ENCODE measurements at regions not wholly inside any gene's neighbourhood (a gene's known extent, or its start where the extent isn't known, plus 50 kb on each side); places are given as distances from the start of the nearest gene placed in this dataset.

- Mint-ChIP-seq H3K36me3 (no peaks in the 10 kb centered on the region), H3K4me1 (no peaks in the 10 kb centered on the region), H3K27ac (no peak overlapping the region), H3K4me3 (no peak overlapping the region), H3K27me3 (no peaks in the 10 kb centered on the region), H3K9me3 (peaks cover 8% of the 10 kb centered on the region)
Observed at GRCh38 chr11:115691030-115691429, 186.8 kb upstream of the CADM1 start.

- Mint-ChIP-seq H3K4me3 (no peak overlapping the region), H3K36me3 (no peaks in the 10 kb centered on the region), H3K27ac (no peak overlapping the region), H3K4me1 (no peaks in the 10 kb centered on the region), H3K9me3 (peaks cover 11% of the 10 kb centered on the region), H3K27me3 (no peaks in the 10 kb centered on the region)
Observed at GRCh38 chr11:115687934-115688333, 183.7 kb upstream of the CADM1 start.

- peaks cover 16% of the 10 kb centered on the region for H3K9me3 Mint-ChIP-seq
- H3K4me1 Mint-ChIP-seq = no peaks in the 10 kb centered on the region
- peaks cover 2% of the 10 kb centered on the region for H3K27me3 Mint-ChIP-seq
- no peak overlapping the region for H3K4me3 Mint-ChIP-seq
- H3K36me3 Mint-ChIP-seq = no peaks in the 10 kb centered on the region
- no peak overlapping the region for H3K27ac Mint-ChIP-seq
Observed at GRCh38 chr11:115684699-115685098, 180.5 kb upstream of the CADM1 start.

- Mint-ChIP-seq H3K27ac (no peak overlapping the region), H3K4me1 (no peaks in the 10 kb centered on the region), H3K9me3 (peaks cover 16% of the 10 kb centered on the region), H3K27me3 (peaks cover 2% of the 10 kb centered on the region), H3K4me3 (no peak overlapping the region), H3K36me3 (no peaks in the 10 kb centered on the region)
Observed at GRCh38 chr11:115684135-115684534, 179.9 kb upstream of the CADM1 start.

- H3K9me3 Mint-ChIP-seq = peaks cover 16% of the 10 kb centered on the region
- H3K36me3 Mint-ChIP-seq = no peaks in the 10 kb centered on the region
- H3K4me3 Mint-ChIP-seq = no peak overlapping the region
- no peak overlapping the region for H3K27ac Mint-ChIP-seq
- peaks cover 2% of the 10 kb centered on the region for H3K27me3 Mint-ChIP-seq
- H3K4me1 Mint-ChIP-seq = no peaks in the 10 kb centered on the region
Observed at GRCh38 chr11:115682888-115683287, 178.7 kb upstream of the CADM1 start.

- no peaks in the 10 kb centered on the region for H3K4me1 Mint-ChIP-seq
- peaks cover 2% of the 10 kb centered on the region for H3K27me3 Mint-ChIP-seq
- no peak overlapping the region for H3K4me3 Mint-ChIP-seq
- H3K36me3 Mint-ChIP-seq = no peaks in the 10 kb centered on the region
- H3K9me3 Mint-ChIP-seq = peaks cover 16% of the 10 kb centered on the region
- no peak overlapping the region for H3K27ac Mint-ChIP-seq
Observed at GRCh38 chr11:115682101-115682500, 177.9 kb upstream of the CADM1 start.

- Mint-ChIP-seq H3K27ac (no peak overlapping the region), H3K27me3 (peaks cover 2% of the 10 kb centered on the region), H3K4me3 (no peak overlapping the region), H3K36me3 (no peaks in the 10 kb centered on the region), H3K9me3 (peaks cover 5% of the 10 kb centered on the region), H3K4me1 (no peaks in the 10 kb centered on the region)
Observed at GRCh38 chr11:115679945-115680344, 175.7 kb upstream of the CADM1 start.

- no peak overlapping the region for H3K4me3 Mint-ChIP-seq
- no peak overlapping the region for H3K27ac Mint-ChIP-seq
- H3K36me3 Mint-ChIP-seq = no peaks in the 10 kb centered on the region
- no peaks in the 10 kb centered on the region for H3K4me1 Mint-ChIP-seq
- H3K9me3 Mint-ChIP-seq = peaks cover 5% of the 10 kb centered on the region
- H3K27me3 Mint-ChIP-seq = peaks cover 2% of the 10 kb centered on the region
Observed at GRCh38 chr11:115678942-115679341, 174.7 kb upstream of the CADM1 start.

GRCh38 chr11:115677190-115677589 lies 173.0 kb upstream of the CADM1 start:
- Mint-ChIP-seq H3K27me3 (no peaks in the 10 kb centered on the region), H3K9me3 (peaks cover under 1% of the 10 kb centered on the region), H3K27ac (no peak overlapping the region), H3K4me1 (no peaks in the 10 kb centered on the region), H3K4me3 (no peak overlapping the region), H3K36me3 (no peaks in the 10 kb centered on the region)

- Mint-ChIP-seq H3K27ac (no peak overlapping the region), H3K36me3 (no peaks in the 10 kb centered on the region), H3K27me3 (no peaks in the 10 kb centered on the region), H3K4me1 (no peaks in the 10 kb centered on the region), H3K9me3 (no peaks in the 10 kb centered on the region), H3K4me3 (no peak overlapping the region)
Observed at GRCh38 chr11:115676768-115677167, 172.6 kb upstream of the CADM1 start.

GRCh38 chr11:115676206-115676605 lies 172.0 kb upstream of the CADM1 start:
- H3K27ac Mint-ChIP-seq = no peak overlapping the region
- H3K27me3 Mint-ChIP-seq = no peaks in the 10 kb centered on the region
- no peak overlapping the region for H3K4me3 Mint-ChIP-seq
- H3K4me1 Mint-ChIP-seq = no peaks in the 10 kb centered on the region
- no peaks in the 10 kb centered on the region for H3K36me3 Mint-ChIP-seq
- H3K9me3 Mint-ChIP-seq = no peaks in the 10 kb centered on the region

- H3K9me3 Mint-ChIP-seq = no peaks in the 10 kb centered on the region
- H3K4me1 Mint-ChIP-seq = no peaks in the 10 kb centered on the region
- no peaks in the 10 kb centered on the region for H3K36me3 Mint-ChIP-seq
- no peak overlapping the region for H3K27ac Mint-ChIP-seq
- H3K4me3 Mint-ChIP-seq = no peak overlapping the region
- no peaks in the 10 kb centered on the region for H3K27me3 Mint-ChIP-seq
Observed at GRCh38 chr11:115674937-115675544, 170.8 kb upstream of the CADM1 start.

GRCh38 chr11:115674176-115674936 lies 170.1 kb upstream of the CADM1 start:
- no peak overlapping the region for H3K4me3 Mint-ChIP-seq
- H3K27ac Mint-ChIP-seq = no peak overlapping the region
- no peaks in the 10 kb centered on the region for H3K36me3 Mint-ChIP-seq
- H3K4me1 Mint-ChIP-seq = no peaks in the 10 kb centered on the region
- H3K9me3 Mint-ChIP-seq = no peaks in the 10 kb centered on the region
- no peaks in the 10 kb centered on the region for H3K27me3 Mint-ChIP-seq

GRCh38 chr11:115673720-115674119 lies 169.5 kb upstream of the CADM1 start:
- Mint-ChIP-seq H3K9me3 (no peaks in the 10 kb centered on the region), H3K4me1 (no peaks in the 10 kb centered on the region), H3K27ac (no peak overlapping the region), H3K4me3 (no peak overlapping the region), H3K36me3 (no peaks in the 10 kb centered on the region), H3K27me3 (peaks cover under 1% of the 10 kb centered on the region)

GRCh38 chr11:115672999-115673411 lies 168.8 kb upstream of the CADM1 start:
- H3K27me3 Mint-ChIP-seq = peaks cover 2% of the 10 kb centered on the region
- H3K4me3 Mint-ChIP-seq = no peak overlapping the region
- no peaks in the 10 kb centered on the region for H3K36me3 Mint-ChIP-seq
- H3K4me1 Mint-ChIP-seq = no peaks in the 10 kb centered on the region
- H3K9me3 Mint-ChIP-seq = no peaks in the 10 kb centered on the region
- H3K27ac Mint-ChIP-seq = no peak overlapping the region

GRCh38 chr11:115672412-115672811 lies 168.2 kb upstream of the CADM1 start:
- no peaks in the 10 kb centered on the region for H3K9me3 Mint-ChIP-seq
- H3K4me3 Mint-ChIP-seq = no peak overlapping the region
- H3K4me1 Mint-ChIP-seq = no peaks in the 10 kb centered on the region
- no peaks in the 10 kb centered on the region for H3K36me3 Mint-ChIP-seq
- peaks cover 2% of the 10 kb centered on the region for H3K27me3 Mint-ChIP-seq
- H3K27ac Mint-ChIP-seq = no peak overlapping the region

Measured in activated naive CD4-positive, alpha-beta T cell treated with anti-CD3 and anti-CD28 coated beads, Interleukin-2, amount 50 U/mL, for 24 hours (primary cell).